ENCODE measurements at regions not wholly inside any gene's neighbourhood (a gene's known extent, or its start where the extent isn't known, plus 50 kb on each side); places are given as distances from the start of the nearest gene placed in this dataset.

- Histone ChIP-seq H3K9ac (replicated peaks; ENCODE audit: extremely low read depth, insufficient read depth, low read length) (no peak overlapping the region), H2AFZ (ENCODE audit: low read depth, low read length) (no peak overlapping the region), H3K9me1 (replicated peaks; ENCODE audit: control insufficient read depth, extremely low read depth, insufficient read depth, low read length) (no peaks in the 10 kb centered on the region), H3K4me1 (ENCODE audit: control insufficient read depth, extremely low read depth, insufficient read depth, low read length) (no peaks in the 10 kb centered on the region), H3K4me3 (replicated peaks in 1 of 3; ENCODE audit: insufficient read depth in 1 of 3, low read depth in 1 of 3, low read length in 3 of 3) (no peak overlapping the region), H3K79me2 (ENCODE audit: control insufficient read depth, insufficient read depth, low read length) (no peaks in the 10 kb centered on the region), H4K20me1 (replicated peaks; ENCODE audit: control insufficient read depth, extremely low read depth, insufficient read depth, low read length) (no peaks in the 10 kb centered on the region), H3K9me3 (replicated peaks; ENCODE audit: control insufficient read depth, insufficient read depth, low read length) (no peaks in the 10 kb centered on the region), H3K36me3 (ENCODE audit: control insufficient read depth in 2 of 2, extremely low read depth in 1 of 2, insufficient read depth in 2 of 2, low read length in 2 of 2) (no peaks in the 10 kb centered on the region), H3K27ac (ENCODE audit: insufficient read depth, low read depth, low read length) (no peak overlapping the region), H3K4me2 (ENCODE audit: insufficient read depth, low read length) (no peak overlapping the region), H3K27me3 (ENCODE audit: control insufficient read depth in 2 of 2, insufficient read depth in 2 of 2, low read length in 2 of 2) (no peaks in the 10 kb centered on the region)
- dilution Hi-C loops (cut with MboI; ENCODE audit: extremely low pct_ligation_motif_present, low sequenced_read_pairs), result no loop called here
- POLR2A ChIA-PET, result no interaction called here
- DNase-seq (ENCODE audit: low read depth, low spot score), result no peak
- intact Hi-C loops (cut with micrococcal nuclease), result no loop called here
- BruUV-seq (replicated peaks), result no TSS peak
- no peak for FAIRE-seq
- CTCF ChIA-PET, result no interaction called here
- TF ChIP-seq FOS (IDR thresholded peaks at IDR 0.05; ENCODE audit: borderline replicate concordance, insufficient read depth, low read length), result no peak
- TF ChIP-seq, protein P1, sequence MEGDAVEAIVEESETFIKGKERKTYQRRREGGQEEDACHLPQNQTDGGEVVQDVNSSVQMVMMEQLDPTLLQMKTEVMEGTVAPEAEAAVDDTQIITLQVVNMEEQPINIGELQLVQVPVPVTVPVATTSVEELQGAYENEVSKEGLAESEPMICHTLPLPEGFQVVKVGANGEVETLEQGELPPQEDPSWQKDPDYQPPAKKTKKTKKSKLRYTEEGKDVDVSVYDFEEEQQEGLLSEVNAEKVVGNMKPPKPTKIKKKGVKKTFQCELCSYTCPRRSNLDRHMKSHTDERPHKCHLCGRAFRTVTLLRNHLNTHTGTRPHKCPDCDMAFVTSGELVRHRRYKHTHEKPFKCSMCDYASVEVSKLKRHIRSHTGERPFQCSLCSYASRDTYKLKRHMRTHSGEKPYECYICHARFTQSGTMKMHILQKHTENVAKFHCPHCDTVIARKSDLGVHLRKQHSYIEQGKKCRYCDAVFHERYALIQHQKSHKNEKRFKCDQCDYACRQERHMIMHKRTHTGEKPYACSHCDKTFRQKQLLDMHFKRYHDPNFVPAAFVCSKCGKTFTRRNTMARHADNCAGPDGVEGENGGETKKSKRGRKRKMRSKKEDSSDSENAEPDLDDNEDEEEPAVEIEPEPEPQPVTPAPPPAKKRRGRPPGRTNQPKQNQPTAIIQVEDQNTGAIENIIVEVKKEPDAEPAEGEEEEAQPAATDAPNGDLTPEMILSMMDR (IDR thresholded peaks at IDR 0.05; ENCODE audit: extremely low read depth in 1 of 2, insufficient read depth in 1 of 2, low read depth in 1 of 2, low read length in 2 of 2), result no peak
- TF ChIP-seq POLR2AphosphoS5 (IDR thresholded peaks at IDR 0.05; ENCODE audit: insufficient read depth, low read depth, low read length), result no peak
- TF ChIP-seq GATA2 (IDR thresholded peaks at IDR 0.05; ENCODE audit: insufficient read depth, insufficient read length, low read depth, low read length), result no peak
- no peak for TF ChIP-seq JUN (IDR thresholded peaks at IDR 0.05; ENCODE audit: borderline replicate concordance, insufficient read depth, insufficient read length, low read depth)
- TF ChIP-seq MYC (IDR thresholded peaks at IDR 0.05; ENCODE audit: low read depth, low read length), result no peak
- no peak for TF ChIP-seq POLR2A (IDR thresholded peaks at IDR 0.05; ENCODE audit: low read depth, low read length)
- TF ChIP-seq, protein P2, sequence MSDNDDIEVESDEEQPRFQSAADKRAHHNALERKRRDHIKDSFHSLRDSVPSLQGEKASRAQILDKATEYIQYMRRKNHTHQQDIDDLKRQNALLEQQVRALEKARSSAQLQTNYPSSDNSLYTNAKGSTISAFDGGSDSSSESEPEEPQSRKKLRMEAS (IDR thresholded peaks at IDR 0.05; ENCODE audit: insufficient read depth, insufficient read length), result no peak
- no peak for TF ChIP-seq EZH2 (IDR thresholded peaks at IDR 0.05; ENCODE audit: borderline replicate concordance, low read depth, low read length, severe bottlenecking)
These were observed 138.1 kb downstream of the BARD1 start for GRCh38 chr2:214671319-214671885.

All from endothelial cell of umbilical vein (primary cell).